ENCODE measurements at regions not wholly inside any gene's neighbourhood (a gene's known extent, or its start where the extent isn't known, plus 50 kb on each side); places are given as distances from the start of the nearest gene placed in this dataset.

- DNase-seq (ENCODE audit: low spot score), result no peak
Observed at GRCh38 chr10:126847666-126848065, 57.6 kb upstream of the DOCK1 start.

GRCh38 chr10:126849646-126850045, 55.6 kb upstream of the DOCK1 start:
- DNase-seq (ENCODE audit: low spot score), result no peak

DNA sequence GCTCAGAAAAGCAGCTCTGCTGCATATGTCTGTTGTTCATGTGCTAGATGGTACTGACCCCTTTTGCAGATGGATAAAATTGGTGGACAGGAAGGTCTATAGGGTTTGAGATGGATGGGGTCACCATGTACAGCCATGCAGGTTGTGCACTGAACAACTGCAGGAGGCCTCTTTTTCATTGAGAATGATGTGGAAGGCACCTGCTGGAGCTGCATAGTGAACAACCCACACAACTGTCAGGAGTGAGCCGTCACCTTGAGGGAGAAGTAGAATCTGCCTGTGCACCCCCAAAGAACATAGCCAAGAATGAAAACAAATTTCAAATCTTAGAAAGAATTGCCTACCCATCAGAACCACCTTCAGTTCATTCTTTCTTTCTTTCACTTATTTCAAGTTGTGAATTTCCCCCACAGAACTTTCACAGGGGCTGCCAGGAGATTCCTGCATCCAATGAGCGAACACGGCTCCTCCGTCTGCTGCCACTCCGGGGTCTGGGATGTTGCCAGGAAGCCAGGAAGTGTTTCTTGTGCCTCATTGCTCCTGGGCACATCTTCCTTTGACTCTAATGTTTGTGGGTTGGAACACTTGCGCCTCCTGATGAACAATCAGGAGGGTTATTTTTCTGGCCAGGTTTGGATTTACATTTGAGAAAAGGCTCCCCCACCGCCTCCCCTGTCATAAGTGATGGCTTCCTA, 53.7 kb upstream of the DOCK1 start:
- no peak for DNase-seq (ENCODE audit: low spot score)

GRCh38 chr10:126854726-126855495, 50.3 kb upstream of the DOCK1 start:
- no peak for DNase-seq (ENCODE audit: low spot score)

Data from AG20443 (cell line).